GM23338 (cell line): ENCODE measurements at regions not wholly inside any gene's neighbourhood (a gene's known extent, or its start where the extent isn't known, plus 50 kb on each side); places are given as distances from the start of the nearest gene placed in this dataset.

Experiments
- ATAC-seq: fragments of 200-7000 bp; cut with Tn5 transposase; 3 replicates; pipeline ENCODE4 v1.9.1; 2020
- DNase-seq: peaks from one replicate; pipeline ENCODE4 v3.0.0-alpha.2; 2015; ENCODE audit warnings: low spot score
- H2AFZ ChIP-seq: fragments of 200-600 bp; sonication (generic); 2 replicates; pipeline ENCODE4 v1.8.0; 2016; ENCODE audit warnings: antibody characterized with exemption, mild to moderate bottlenecking, moderate library complexity
- H3F3A ChIP-seq: fragments of 200-600 bp; sonication (generic); replicated peaks from 2 replicates; pipeline ENCODE4 v1.8.0; 2017; ENCODE audit warnings: antibody characterized with exemption, mixed run types, low read depth
- H3K27ac ChIP-seq: fragments of 200-600 bp; sonication (generic); 2 replicates; pipeline ENCODE4 v1.6.1; 2016; ENCODE audit warnings: low read depth
- H3K27me3 ChIP-seq: fragments of 200-600 bp; sonication (generic); 2 replicates; pipeline ENCODE4 v1.8.0; 2016; ENCODE audit warnings: mild to moderate bottlenecking, mixed run types, moderate library complexity; ENCODE audit not compliant: insufficient read depth
- H3K36me3 ChIP-seq: fragments of 200-600 bp; sonication (generic); 2 replicates; pipeline ENCODE4 v1.8.0; 2016; ENCODE audit warnings: mild to moderate bottlenecking; ENCODE audit not compliant: insufficient read depth
- H3K4me1 ChIP-seq: fragments of 200-600 bp; sonication (generic); 2 replicates; pipeline ENCODE4 v1.8.0; 2016; ENCODE audit warnings: mild to moderate bottlenecking, moderate library complexity; ENCODE audit not compliant: insufficient read depth
- H3K4me2 ChIP-seq: fragments of 200-600 bp; sonication (generic); 2 replicates; pipeline ENCODE4 v1.7.1; 2017; ENCODE audit warnings: mixed run types
- H3K4me3 ChIP-seq: fragments of 200-600 bp; sonication (generic); 2 replicates; pipeline ENCODE4 v1.6.1; 2016; ENCODE audit warnings: mixed run types
- H3K79me2 ChIP-seq: fragments of 200-600 bp; sonication (generic); replicated peaks from 2 replicates; pipeline ENCODE4 v1.8.0; 2017; ENCODE audit warnings: mild to moderate bottlenecking; ENCODE audit not compliant: insufficient read depth
- H3K9me2 ChIP-seq: fragments of 200-600 bp; sonication (generic); 2 replicates; pipeline ENCODE4 v1.8.0; 2017; ENCODE audit not compliant: insufficient read depth
- H4K20me1 ChIP-seq: fragments of 200-600 bp; sonication (generic); replicated peaks from 2 replicates; pipeline ENCODE4 v1.8.0; 2017; ENCODE audit warnings: mild to moderate bottlenecking; ENCODE audit not compliant: insufficient read depth
- H3K27ac Mint-ChIP-seq: 2 replicates; pipeline ENCODE4 v1.8.0; 2020; ENCODE audit warnings: inconsistent platforms, mild to moderate bottlenecking, moderate library complexity, mixed read lengths
- H3K27me3 Mint-ChIP-seq: 3 replicates; pipeline ENCODE4 v1.8.0; 2022; ENCODE audit warnings: low read depth, mild to moderate bottlenecking, moderate library complexity, mixed read lengths, inconsistent platforms; ENCODE audit not compliant: insufficient read depth, poor library complexity
- H3K36me3 Mint-ChIP-seq: 3 replicates; pipeline ENCODE4 v1.8.0; 2021; ENCODE audit warnings: low read depth, mild to moderate bottlenecking, inconsistent platforms, moderate library complexity, mixed read lengths
- H3K4me1 Mint-ChIP-seq: 3 replicates; pipeline ENCODE4 v1.8.0; 2020; ENCODE audit warnings: mild to moderate bottlenecking, inconsistent platforms, mixed read lengths
- H3K4me3 Mint-ChIP-seq: 3 replicates; pipeline ENCODE4 v1.8.0; 2021; ENCODE audit warnings: moderate library complexity, mild to moderate bottlenecking, inconsistent platforms, mixed read lengths
- H3K9me3 Mint-ChIP-seq: 3 replicates; pipeline ENCODE4 v1.8.0; 2020; ENCODE audit warnings: moderate library complexity, mild to moderate bottlenecking, inconsistent platforms, mixed read lengths
- CREB1 ChIP-seq: fragments of 250-450 bp; sonication (Bioruptor Pico); IDR thresholded peaks from 2 replicates; pipeline ENCODE4 v1.5.0; 2020; ENCODE audit warnings: low read depth, mild to moderate bottlenecking, moderate library complexity
- CTCF ChIP-seq, 2 experiments: fragments of 200-600 bp in 1 of 2; sonication (generic) in 1 of 2; conservative IDR thresholded peaks; 2 replicates each; pipeline versions ENCODE4 v1.5.1 to v1.6.1; 2016 to 2017; ENCODE audit warnings: antibody characterized with exemption in 2 of 2, low read depth in 2 of 2, mild to moderate bottlenecking in 2 of 2, moderate library complexity in 1 of 2
- ETS1 ChIP-seq: IDR thresholded peaks from 2 replicates; pipeline ENCODE4 v1.6.1; 2016; ENCODE audit warnings: antibody characterized with exemption
- EZH2 ChIP-seq: fragments of 200-600 bp; sonication (generic); IDR thresholded peaks from one replicate; pipeline ENCODE4 v1.8.0; 2017; ENCODE audit warnings: antibody characterized with exemption, mild to moderate bottlenecking, low read depth; ENCODE audit not compliant: unreplicated experiment
- EZH2phosphoT487 ChIP-seq: fragments of 200-600 bp; sonication (generic); IDR thresholded peaks from one replicate; pipeline ENCODE4 v1.8.1; 2018; ENCODE audit warnings: antibody characterized with exemption; ENCODE audit not compliant: unreplicated experiment
- JUNB ChIP-seq: IDR thresholded peaks from one replicate; pipeline ENCODE4 v1.6.1; 2016; ENCODE audit warnings: antibody characterized with exemption; ENCODE audit not compliant: unreplicated experiment
- NANOG ChIP-seq: IDR thresholded peaks from 2 replicates; pipeline ENCODE4 v1.6.1; 2016; ENCODE audit warnings: antibody characterized with exemption, borderline replicate concordance
- POLR2AphosphoS5 ChIP-seq: IDR thresholded peaks from 2 replicates; pipeline ENCODE4 v1.6.1; 2016; ENCODE audit warnings: antibody characterized with exemption, low read depth
- STAT1 ChIP-seq: IDR thresholded peaks from one replicate; pipeline ENCODE4 v1.6.1; 2016; ENCODE audit warnings: antibody characterized with exemption; ENCODE audit not compliant: unreplicated experiment
- ZNF114 ChIP-seq: fragments of 250-450 bp; sonication (Bioruptor Pico); IDR thresholded peaks from 2 replicates; pipeline ENCODE4 v1.5.0; 2020; ENCODE audit warnings: mild to moderate bottlenecking, moderate library complexity
- ZNF331 ChIP-seq: fragments of 250-450 bp; sonication (Bioruptor Pico); IDR thresholded peaks from 2 replicates; pipeline ENCODE4 v1.5.0; 2020; ENCODE audit warnings: low read depth, mild to moderate bottlenecking, moderate library complexity
- TF ChIP-seq, protein P1 (sequence below): IDR thresholded peaks from one replicate; pipeline ENCODE4 v1.6.1; 2018; ENCODE audit warnings: antibody characterized with exemption; ENCODE audit not compliant: unreplicated experiment
- TF ChIP-seq, protein P2 (sequence below): fragments of 250-450 bp; sonication (Bioruptor Pico); IDR thresholded peaks from 2 replicates; pipeline ENCODE4 v1.5.0; 2020; ENCODE audit warnings: mild to moderate bottlenecking, moderate library complexity

DNA sequence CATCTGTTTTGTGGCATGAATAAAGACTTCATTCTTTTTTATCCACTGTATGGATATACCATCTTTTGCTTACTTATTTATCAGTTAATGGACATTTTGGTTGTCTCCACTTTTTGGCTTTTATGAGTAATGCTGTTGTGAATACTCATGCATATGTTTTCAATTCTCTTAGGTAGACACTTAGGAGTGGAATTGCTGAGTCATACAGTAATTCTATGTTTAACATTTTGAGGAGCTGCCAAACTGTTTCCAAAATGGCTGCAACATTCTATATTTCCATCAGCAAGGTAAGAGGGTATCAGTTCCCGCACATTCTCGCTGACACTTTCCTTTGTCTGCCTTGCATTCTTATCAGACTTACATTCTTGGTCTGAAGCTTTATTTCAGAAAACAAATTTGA is 191.1 kb downstream of the WNT5A start:
- 0 out of 2 replicates have a peak overlapping the region, but pooled peaks have one; percentile 38 for H2AFZ ChIP-seq
- H3K4me2 ChIP-seq: no peak overlapping the region

More for the DNA sequence above, 191.1 kb downstream of the WNT5A start:
- no peak for TF ChIP-seq ZNF114 (CRISPR knock-in tag)
- TF ChIP-seq, protein P1, sequence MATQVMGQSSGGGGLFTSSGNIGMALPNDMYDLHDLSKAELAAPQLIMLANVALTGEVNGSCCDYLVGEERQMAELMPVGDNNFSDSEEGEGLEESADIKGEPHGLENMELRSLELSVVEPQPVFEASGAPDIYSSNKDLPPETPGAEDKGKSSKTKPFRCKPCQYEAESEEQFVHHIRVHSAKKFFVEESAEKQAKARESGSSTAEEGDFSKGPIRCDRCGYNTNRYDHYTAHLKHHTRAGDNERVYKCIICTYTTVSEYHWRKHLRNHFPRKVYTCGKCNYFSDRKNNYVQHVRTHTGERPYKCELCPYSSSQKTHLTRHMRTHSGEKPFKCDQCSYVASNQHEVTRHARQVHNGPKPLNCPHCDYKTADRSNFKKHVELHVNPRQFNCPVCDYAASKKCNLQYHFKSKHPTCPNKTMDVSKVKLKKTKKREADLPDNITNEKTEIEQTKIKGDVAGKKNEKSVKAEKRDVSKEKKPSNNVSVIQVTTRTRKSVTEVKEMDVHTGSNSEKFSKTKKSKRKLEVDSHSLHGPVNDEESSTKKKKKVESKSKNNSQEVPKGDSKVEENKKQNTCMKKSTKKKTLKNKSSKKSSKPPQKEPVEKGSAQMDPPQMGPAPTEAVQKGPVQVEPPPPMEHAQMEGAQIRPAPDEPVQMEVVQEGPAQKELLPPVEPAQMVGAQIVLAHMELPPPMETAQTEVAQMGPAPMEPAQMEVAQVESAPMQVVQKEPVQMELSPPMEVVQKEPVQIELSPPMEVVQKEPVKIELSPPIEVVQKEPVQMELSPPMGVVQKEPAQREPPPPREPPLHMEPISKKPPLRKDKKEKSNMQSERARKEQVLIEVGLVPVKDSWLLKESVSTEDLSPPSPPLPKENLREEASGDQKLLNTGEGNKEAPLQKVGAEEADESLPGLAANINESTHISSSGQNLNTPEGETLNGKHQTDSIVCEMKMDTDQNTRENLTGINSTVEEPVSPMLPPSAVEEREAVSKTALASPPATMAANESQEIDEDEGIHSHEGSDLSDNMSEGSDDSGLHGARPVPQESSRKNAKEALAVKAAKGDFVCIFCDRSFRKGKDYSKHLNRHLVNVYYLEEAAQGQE: no peak
- TF ChIP-seq EZH2: no peak
- TF ChIP-seq JUNB: no peak
- no peak for TF ChIP-seq EZH2phosphoT487
- TF ChIP-seq ZNF331 (CRISPR knock-in tag): no peak
- TF ChIP-seq CREB1 (CRISPR knock-in tag): no peak
- TF ChIP-seq POLR2AphosphoS5: no peak
- TF ChIP-seq CTCF (conservative IDR thresholded peaks at IDR 0.05; ENCODE audit: low read depth in 2 of 2): no peak
- TF ChIP-seq, protein P2, sequence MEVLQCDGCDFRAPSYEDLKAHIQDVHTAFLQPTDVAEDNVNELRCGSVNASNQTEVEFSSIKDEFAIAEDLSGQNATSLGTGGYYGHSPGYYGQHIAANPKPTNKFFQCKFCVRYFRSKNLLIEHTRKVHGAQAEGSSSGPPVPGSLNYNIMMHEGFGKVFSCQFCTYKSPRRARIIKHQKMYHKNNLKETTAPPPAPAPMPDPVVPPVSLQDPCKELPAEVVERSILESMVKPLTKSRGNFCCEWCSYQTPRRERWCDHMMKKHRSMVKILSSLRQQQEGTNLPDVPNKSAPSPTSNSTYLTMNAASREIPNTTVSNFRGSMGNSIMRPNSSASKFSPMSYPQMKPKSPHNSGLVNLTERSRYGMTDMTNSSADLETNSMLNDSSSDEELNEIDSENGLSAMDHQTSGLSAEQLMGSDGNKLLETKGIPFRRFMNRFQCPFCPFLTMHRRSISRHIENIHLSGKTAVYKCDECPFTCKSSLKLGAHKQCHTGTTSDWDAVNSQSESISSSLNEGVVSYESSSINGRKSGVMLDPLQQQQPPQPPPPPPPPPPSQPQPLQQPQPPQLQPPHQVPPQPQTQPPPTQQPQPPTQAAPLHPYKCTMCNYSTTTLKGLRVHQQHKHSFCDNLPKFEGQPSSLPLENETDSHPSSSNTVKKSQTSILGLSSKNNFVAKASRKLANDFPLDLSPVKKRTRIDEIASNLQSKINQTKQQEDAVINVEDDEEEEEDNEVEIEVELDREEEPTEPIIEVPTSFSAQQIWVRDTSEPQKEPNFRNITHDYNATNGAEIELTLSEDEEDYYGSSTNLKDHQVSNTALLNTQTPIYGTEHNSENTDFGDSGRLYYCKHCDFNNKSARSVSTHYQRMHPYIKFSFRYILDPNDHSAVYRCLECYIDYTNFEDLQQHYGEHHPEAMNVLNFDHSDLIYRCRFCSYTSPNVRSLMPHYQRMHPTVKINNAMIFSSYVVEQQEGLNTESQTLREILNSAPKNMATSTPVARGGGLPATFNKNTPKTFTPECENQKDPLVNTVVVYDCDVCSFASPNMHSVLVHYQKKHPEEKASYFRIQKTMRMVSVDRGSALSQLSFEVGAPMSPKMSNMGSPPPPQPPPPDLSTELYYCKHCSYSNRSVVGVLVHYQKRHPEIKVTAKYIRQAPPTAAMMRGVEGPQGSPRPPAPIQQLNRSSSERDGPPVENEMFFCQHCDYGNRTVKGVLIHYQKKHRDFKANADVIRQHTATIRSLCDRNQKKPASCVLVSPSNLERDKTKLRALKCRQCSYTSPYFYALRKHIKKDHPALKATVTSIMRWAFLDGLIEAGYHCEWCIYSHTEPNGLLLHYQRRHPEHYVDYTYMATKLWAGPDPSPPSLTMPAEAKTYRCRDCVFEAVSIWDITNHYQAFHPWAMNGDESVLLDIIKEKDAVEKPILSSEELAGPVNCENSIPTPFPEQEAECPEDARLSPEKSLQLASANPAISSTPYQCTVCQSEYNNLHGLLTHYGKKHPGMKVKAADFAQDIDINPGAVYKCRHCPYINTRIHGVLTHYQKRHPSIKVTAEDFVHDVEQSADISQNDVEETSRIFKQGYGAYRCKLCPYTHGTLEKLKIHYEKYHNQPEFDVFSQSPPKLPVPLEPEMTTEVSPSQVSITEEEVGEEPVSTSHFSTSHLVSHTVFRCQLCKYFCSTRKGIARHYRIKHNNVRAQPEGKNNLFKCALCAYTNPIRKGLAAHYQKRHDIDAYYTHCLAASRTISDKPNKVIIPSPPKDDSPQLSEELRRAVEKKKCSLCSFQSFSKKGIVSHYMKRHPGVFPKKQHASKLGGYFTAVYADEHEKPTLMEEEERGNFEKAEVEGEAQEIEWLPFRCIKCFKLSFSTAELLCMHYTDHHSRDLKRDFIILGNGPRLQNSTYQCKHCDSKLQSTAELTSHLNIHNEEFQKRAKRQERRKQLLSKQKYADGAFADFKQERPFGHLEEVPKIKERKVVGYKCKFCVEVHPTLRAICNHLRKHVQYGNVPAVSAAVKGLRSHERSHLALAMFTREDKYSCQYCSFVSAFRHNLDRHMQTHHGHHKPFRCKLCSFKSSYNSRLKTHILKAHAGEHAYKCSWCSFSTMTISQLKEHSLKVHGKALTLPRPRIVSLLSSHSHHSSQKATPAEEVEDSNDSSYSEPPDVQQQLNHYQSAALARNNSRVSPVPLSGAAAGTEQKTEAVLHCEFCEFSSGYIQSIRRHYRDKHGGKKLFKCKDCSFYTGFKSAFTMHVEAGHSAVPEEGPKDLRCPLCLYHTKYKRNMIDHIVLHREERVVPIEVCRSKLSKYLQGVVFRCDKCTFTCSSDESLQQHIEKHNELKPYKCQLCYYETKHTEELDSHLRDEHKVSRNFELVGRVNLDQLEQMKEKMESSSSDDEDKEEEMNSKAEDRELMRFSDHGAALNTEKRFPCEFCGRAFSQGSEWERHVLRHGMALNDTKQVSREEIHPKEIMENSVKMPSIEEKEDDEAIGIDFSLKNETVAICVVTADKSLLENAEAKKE: no peak
- no peak for TF ChIP-seq NANOG
- no peak for TF ChIP-seq ETS1
- no peak for TF ChIP-seq STAT1
- Histone ChIP-seq H3K4me3 (no peak overlapping the region), H3F3A (no peaks in the 10 kb centered on the region), H3K36me3 (no peaks in the 10 kb centered on the region), H3K9me2 (no peaks in the 10 kb centered on the region; the same call in 1 of the 2 replicates), H3K27me3 (no peaks in the 10 kb centered on the region), H3K79me2 (no peaks in the 10 kb centered on the region), H3K27ac (no peak overlapping the region), H4K20me1 (no peaks in the 10 kb centered on the region), H3K4me1 (peaks cover 6% of the 10 kb centered on the region; the same call in 1 of the 2 replicates)
- Mint-ChIP-seq H3K4me3 (no peak overlapping the region), H3K4me1 (peaks cover 18% of the 10 kb centered on the region), H3K9me3 (no peaks in the 10 kb centered on the region), H3K36me3 (no peaks in the 10 kb centered on the region), H3K27me3 (no peaks in the 10 kb centered on the region), H3K27ac (no peak overlapping the region)
- DNase-seq (no peak), ATAC-seq (no peak)
